Bronchial epithelial cell (primary cell): ENCODE measurements at regions not wholly inside any gene's neighbourhood (a gene's known extent, or its start where the extent isn't known, plus 50 kb on each side); places are given as distances from the start of the nearest gene placed in this dataset.
A peak's percentile ranks its signal among the peaks of the same experiment; 100 is the strongest.

Experiments used
- DNase-seq: peaks from one replicate; pipeline ENCODE4 v3.0.0-alpha.2; 2010; ENCODE audit warnings: low read depth
- FAIRE-seq: peaks from 2 replicates; lab custom pipeline; 2011; peaks lifted over from hg19 to GRCh38; lab: Jason Lieb, UNC
- H3K27me3 ChIP-seq: 2 replicates; pipeline ENCODE4 v1.5.1; 2011; ENCODE audit warnings: low read length; ENCODE audit not compliant: control insufficient read depth, insufficient read depth
- H3K36me3 ChIP-seq: 2 replicates; pipeline ENCODE4 v1.5.1; 2011; ENCODE audit warnings: low read length; ENCODE audit not compliant: control insufficient read depth, insufficient read depth
- H3K4me3 ChIP-seq: 2 replicates; pipeline ENCODE4 v1.5.1; 2011; ENCODE audit warnings: mild to moderate bottlenecking, low read depth, low read length, control low read depth
- TF ChIP-seq, protein P1 (sequence below): IDR thresholded peaks from 2 replicates; pipeline ENCODE4 v1.5.1; 2011; ENCODE audit warnings: mild to moderate bottlenecking, moderate library complexity, low read length, control low read depth, inconsistent platforms; ENCODE audit not compliant: insufficient read depth, severe bottlenecking

GRCh38 chr11:115665958-115666357 lies 161.7 kb upstream of the CADM1 start:
- no peak for DNase-seq
- H3K27me3 ChIP-seq = no peaks in the 10 kb centered on the region
- H3K36me3 ChIP-seq = no peaks in the 10 kb centered on the region
- no peak overlapping the region for H3K4me3 ChIP-seq
- TF ChIP-seq, protein P1, sequence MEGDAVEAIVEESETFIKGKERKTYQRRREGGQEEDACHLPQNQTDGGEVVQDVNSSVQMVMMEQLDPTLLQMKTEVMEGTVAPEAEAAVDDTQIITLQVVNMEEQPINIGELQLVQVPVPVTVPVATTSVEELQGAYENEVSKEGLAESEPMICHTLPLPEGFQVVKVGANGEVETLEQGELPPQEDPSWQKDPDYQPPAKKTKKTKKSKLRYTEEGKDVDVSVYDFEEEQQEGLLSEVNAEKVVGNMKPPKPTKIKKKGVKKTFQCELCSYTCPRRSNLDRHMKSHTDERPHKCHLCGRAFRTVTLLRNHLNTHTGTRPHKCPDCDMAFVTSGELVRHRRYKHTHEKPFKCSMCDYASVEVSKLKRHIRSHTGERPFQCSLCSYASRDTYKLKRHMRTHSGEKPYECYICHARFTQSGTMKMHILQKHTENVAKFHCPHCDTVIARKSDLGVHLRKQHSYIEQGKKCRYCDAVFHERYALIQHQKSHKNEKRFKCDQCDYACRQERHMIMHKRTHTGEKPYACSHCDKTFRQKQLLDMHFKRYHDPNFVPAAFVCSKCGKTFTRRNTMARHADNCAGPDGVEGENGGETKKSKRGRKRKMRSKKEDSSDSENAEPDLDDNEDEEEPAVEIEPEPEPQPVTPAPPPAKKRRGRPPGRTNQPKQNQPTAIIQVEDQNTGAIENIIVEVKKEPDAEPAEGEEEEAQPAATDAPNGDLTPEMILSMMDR = no peak
- no peak for FAIRE-seq

- no peaks in the 10 kb centered on the region for H3K27me3 ChIP-seq
- FAIRE-seq (no peak), DNase-seq (no peak)
- no peaks in the 10 kb centered on the region for H3K36me3 ChIP-seq
- no peak overlapping the region for H3K4me3 ChIP-seq
- TF ChIP-seq, protein P1 = no peak
Measured at GRCh38 chr11:115665175-115665821, 161.1 kb upstream of the CADM1 start.

- TF ChIP-seq, protein P1 = no peak
- Histone ChIP-seq H3K27me3 (no peaks in the 10 kb centered on the region), H3K4me3 (no peak overlapping the region), H3K36me3 (no peaks in the 10 kb centered on the region)
- FAIRE-seq = no peak
- no peak for DNase-seq
Measured at GRCh38 chr11:115664313-115664712, 160.1 kb upstream of the CADM1 start.

- H3K36me3 ChIP-seq = no peaks in the 10 kb centered on the region
- DNase-seq (no peak), FAIRE-seq (no peak)
- TF ChIP-seq, protein P1 = no peak
- H3K27me3 ChIP-seq = no peaks in the 10 kb centered on the region
- no peak overlapping the region for H3K4me3 ChIP-seq
Measured at GRCh38 chr11:115663790-115664189, 159.6 kb upstream of the CADM1 start.

DNA sequence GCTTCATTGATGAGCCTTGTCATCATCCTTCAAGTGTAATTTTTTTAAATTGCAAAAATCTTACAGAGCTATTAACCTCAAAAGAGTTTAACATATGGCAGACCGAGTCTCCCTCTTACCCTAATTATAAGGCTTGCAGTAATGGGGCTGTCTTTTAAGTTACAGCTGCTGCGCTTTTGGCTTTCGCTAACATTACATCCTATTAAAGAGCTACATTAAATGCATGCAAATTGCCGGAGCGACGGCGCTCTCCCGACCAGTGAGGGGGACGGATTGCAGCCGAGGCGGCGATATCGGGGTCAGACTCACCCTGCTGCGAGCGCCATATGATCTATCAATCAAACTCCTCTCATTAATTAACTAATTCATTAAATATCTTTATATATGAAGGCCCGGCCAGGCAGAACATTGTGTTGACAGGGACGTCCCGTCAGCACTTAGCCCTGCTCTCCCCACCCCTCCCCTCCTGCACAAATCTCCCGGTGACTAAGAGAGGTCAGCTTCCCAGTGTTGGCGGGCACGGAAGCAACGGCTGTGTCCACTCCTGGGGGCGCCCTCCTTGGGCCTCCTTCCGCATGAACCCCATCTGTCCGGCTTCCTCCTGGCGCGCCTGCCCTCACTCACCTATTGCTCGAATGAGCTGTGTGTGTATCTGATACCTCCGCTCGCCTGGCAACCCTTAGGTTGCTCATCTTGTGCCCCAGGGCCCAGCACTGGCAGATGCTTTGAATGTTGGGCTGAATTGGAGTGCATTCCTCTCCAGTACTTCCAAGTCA lies 156.0 kb upstream of the CADM1 start:
- FAIRE-seq = no peak
- no peak for DNase-seq
- TF ChIP-seq, protein P1 = no peak
- Histone ChIP-seq H3K27me3 (no peaks in the 10 kb centered on the region), H3K36me3 (no peaks in the 10 kb centered on the region), H3K4me3 (peak overlapping the region; percentile 41)
